GM18867 (cell line): ENCODE measurements at regions not wholly inside any gene's neighbourhood (a gene's known extent, or its start where the extent isn't known, plus 50 kb on each side); places are given as distances from the start of the nearest gene placed in this dataset.

Source experiments
- ATAC-seq: cut with Tn5 transposase; IDR thresholded peaks from one replicate; pipeline ENCODE4 v1.9.1; 2021; ENCODE audit warnings: mild to moderate bottlenecking, moderate library complexity; ENCODE audit not compliant: unreplicated experiment

GRCh38 chr4:34732176-34732950 lies 1512.0 kb downstream of the ARAP2 start:
- ATAC-seq: no peak

GRCh38 chr4:34733185-34733941 lies 1511.0 kb downstream of the ARAP2 start:
- ATAC-seq: no peak

GRCh38 chr4:34766935-34767334 lies 1477.4 kb downstream of the ARAP2 start:
- ATAC-seq: no peak

- ATAC-seq: no peak
Measured at GRCh38 chr4:34767407-34767806, 1476.9 kb downstream of the ARAP2 start.

GRCh38 chr4:34771632-34772031 lies 1472.7 kb downstream of the ARAP2 start:
- ATAC-seq: no peak

- no peak for ATAC-seq
Measured at GRCh38 chr4:34790131-34790530, 1454.2 kb downstream of the ARAP2 start.

- no peak for ATAC-seq
Measured at GRCh38 chr4:34791209-34791608, 1453.1 kb downstream of the ARAP2 start.

- no peak for ATAC-seq
Measured at GRCh38 chr4:34800953-34801352, 1443.4 kb downstream of the ARAP2 start.

- ATAC-seq: no peak
Measured at GRCh38 chr4:34814266-34814665, 1430.0 kb downstream of the ARAP2 start.

- no peak for ATAC-seq
Measured at GRCh38 chr4:34824515-34824914, 1419.8 kb downstream of the ARAP2 start.

- no peak for ATAC-seq
Measured at GRCh38 chr4:34826660-34827059, 1417.7 kb downstream of the ARAP2 start.

- no peak for ATAC-seq
Measured at GRCh38 chr4:34845926-34846325, 1398.4 kb downstream of the ARAP2 start.

GRCh38 chr4:34850421-34850820 lies 1393.9 kb downstream of the ARAP2 start:
- no peak for ATAC-seq

GRCh38 chr4:34850968-34851367 lies 1393.3 kb downstream of the ARAP2 start:
- ATAC-seq: no peak

GRCh38 chr4:34851411-34851810 lies 1392.9 kb downstream of the ARAP2 start:
- no peak for ATAC-seq

GRCh38 chr4:34854451-34854850 lies 1389.9 kb downstream of the ARAP2 start:
- ATAC-seq: no peak

GRCh38 chr4:34861666-34862065 lies 1382.6 kb downstream of the ARAP2 start:
- ATAC-seq: no peak

GRCh38 chr4:34878961-34879360 lies 1365.4 kb downstream of the ARAP2 start:
- ATAC-seq: no peak

GRCh38 chr4:34880246-34880645 lies 1364.1 kb downstream of the ARAP2 start:
- ATAC-seq: no peak

- ATAC-seq: no peak
Measured at GRCh38 chr4:34891892-34892291, 1352.4 kb downstream of the ARAP2 start.

GRCh38 chr4:34893382-34893781 lies 1350.9 kb downstream of the ARAP2 start:
- no peak for ATAC-seq

GRCh38 chr4:34920032-34920431 lies 1324.3 kb downstream of the ARAP2 start:
- no peak for ATAC-seq
